Mammary epithelial cell (primary cell): ENCODE measurements at regions not wholly inside any gene's neighbourhood (a gene's known extent, or its start where the extent isn't known, plus 50 kb on each side); places are given as distances from the start of the nearest gene placed in this dataset.

Experiments used
- CTCF ChIP-seq, 2 donors: IDR thresholded peaks in 1 of 2; conservative IDR thresholded peaks in 1 of 2; 2 replicates each; pipeline ENCODE4 v1.5.1; 2011 to 2012; ENCODE audit warnings: inconsistent platforms in 2 of 2, low read length in 2 of 2, mild to moderate bottlenecking in 2 of 2, control low read depth in 1 of 2, low read depth in 1 of 2; ENCODE audit not compliant: insufficient read depth in 1 of 2; ENCODE audit errors: extremely low read depth in 1 of 2
- EZH2 ChIP-seq: IDR thresholded peaks from 2 replicates; pipeline ENCODE4 v1.6.1; 2012; ENCODE audit warnings: low read length, inconsistent platforms, borderline replicate concordance

- TF ChIP-seq CTCF (conservative IDR thresholded peaks at IDR 0.05 in 1 of 2, IDR thresholded peaks at IDR 0.05 in 1 of 2; ENCODE audit: extremely low read depth in 1 of 2, insufficient read depth in 1 of 2, low read depth in 1 of 2, low read length in 2 of 2) (no peak), EZH2 (no peak)
These were observed 283.4 kb upstream of the IRX2 start for GRCh38 chr5:3034881-3035280.
